Left ventricle myocardium superior (tissue), 1 donor: ENCODE measurements at regions not wholly inside any gene's neighbourhood (a gene's known extent, or its start where the extent isn't known, plus 50 kb on each side); places are given as distances from the start of the nearest gene placed in this dataset. TPM values are rescaled to one million over a fixed set of nuclear protein-coding genes. Genes with fewer than 3 reads are reported as not detected.
A peak's percentile ranks its signal among the peaks of the same experiment; 100 is the strongest.
"Not testable (repeated sequence)": the region's sequence is repeated elsewhere in the genome, so short reads cannot be mapped to it uniquely, and the experiment has no call there.

ENCODE experiments used
- ATAC-seq: fragments of 200-7000 bp; cut with Tn5 transposase; one replicate; pipeline ENCODE4 v1.9.1; 2020; ENCODE audit warnings: mild to moderate bottlenecking, moderate library complexity
- DNase-seq: peaks from one replicate; pipeline ENCODE4 v3.0.0-alpha.2; 2020
- intact Hi-C: fragments of 100-400 bp; cut with micrococcal nuclease; formaldehyde crosslinking; loops from one replicate; pipeline ENCODE4 v1.11.0; 2022
- microRNA-seq: library from miRNA; unstranded; fragments of <30 nt; microRNA quantifications from one replicate; pipeline ENCODE4 v1.2.0, GENCODE V29; 2020; ENCODE audit warnings: borderline number of aligned reads
- donor health status: DM: no; HTN: yes; CAD: no; lungs with severe emphysema.

- peak; percentile 33 for ATAC-seq
- intact Hi-C loops: not testable (repeated sequence)
Measured at GRCh38 chr21:8443093-8443492, 2078.3 kb upstream of the TPTE start.

GRCh38 chr21:8449807-8450206 lies 2071.6 kb upstream of the TPTE start:
- DNase-seq, intact Hi-C loops, ATAC-seq: not testable (repeated sequence)

More at GRCh38 chr21:8443093-8443492, 2078.3 kb upstream of the TPTE start:
- not testable (repeated sequence) for DNase-seq

- intact Hi-C loops, DNase-seq: not testable (repeated sequence)
- peak; percentile 77 for ATAC-seq
Measured at GRCh38 chr21:8455279-8456128, 2065.9 kb upstream of the TPTE start.

GRCh38 chr21:8464403-8465152 lies 2056.8 kb upstream of the TPTE start:
- peak; percentile 92 for ATAC-seq
- intact Hi-C loops, DNase-seq: not testable (repeated sequence)

GRCh38 chr21:8466642-8467041 lies 2054.7 kb upstream of the TPTE start:
- peak; percentile 36 for ATAC-seq
- DNase-seq, intact Hi-C loops: not testable (repeated sequence)

Small RNAs in the stretch of these regions (microRNA-seq; reads per million reads assigned to microRNA genes)
- gene MIR6724-3 (not detected), gene MIR6724-4 (not detected)
